ENCODE measurements at regions not wholly inside any gene's neighbourhood (a gene's known extent, or its start where the extent isn't known, plus 50 kb on each side); places are given as distances from the start of the nearest gene placed in this dataset.
A peak's percentile ranks its signal among the peaks of the same experiment; 100 is the strongest.

DNA sequence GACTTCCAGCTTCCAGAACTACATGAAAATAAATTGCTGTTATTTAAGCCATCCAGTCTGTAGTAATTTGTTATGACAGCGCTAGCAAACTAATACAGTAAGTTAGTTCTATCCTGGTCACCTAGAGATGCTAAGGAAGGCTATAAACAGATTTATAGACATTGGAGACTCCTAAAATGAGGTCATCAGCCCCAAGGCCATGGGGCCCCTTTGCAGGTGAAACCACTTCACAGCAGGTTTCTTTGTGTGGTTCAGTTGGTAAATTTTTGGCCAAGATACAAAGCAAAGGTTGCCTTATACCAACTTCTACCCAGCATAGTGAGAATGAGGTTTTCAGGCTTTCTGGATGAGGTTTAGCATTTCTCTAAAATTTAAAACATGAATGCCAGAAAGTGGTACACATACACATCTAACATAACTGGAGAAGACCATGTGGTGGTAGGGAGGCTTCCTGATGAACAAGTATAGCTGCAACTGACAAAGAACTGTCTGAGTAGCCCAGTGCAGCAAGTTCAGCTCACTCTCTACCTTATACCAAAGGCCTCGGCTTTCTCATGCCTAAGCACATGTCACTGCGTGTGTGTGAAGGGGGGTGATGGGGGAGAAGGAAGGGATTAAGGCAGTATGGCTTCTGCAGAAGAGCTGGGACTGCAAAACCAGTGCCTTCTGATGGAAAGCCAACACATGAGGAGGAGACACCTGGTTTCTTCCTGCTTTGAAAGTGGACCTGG is 264.6 kb upstream of the TAS2R1 start:
- H3K4ac ChIP-seq (replicated peaks; ENCODE audit: insufficient read length, low read depth, low read length) = no peak overlapping the region
- no peak overlapping the region for H4K5ac ChIP-seq (ENCODE audit: insufficient read length, low read depth, low read length)
- peak overlapping the region; percentile 46 for H4K91ac ChIP-seq (replicated peaks; ENCODE audit: insufficient read length, low read length)
- no peaks in the 10 kb centered on the region for H3K36me3 ChIP-seq (ENCODE audit: control insufficient read depth in 2 of 4, insufficient read depth in 4 of 4, low read length in 3 of 4)
- H3K27me3 ChIP-seq (replicated peaks in 1 of 4; ENCODE audit: control insufficient read depth in 3 of 4, extremely low read depth in 1 of 4, insufficient read depth in 3 of 4, low read length in 3 of 4) = no peaks in the 10 kb centered on the region
- H2BK12ac ChIP-seq (ENCODE audit: low read depth, low read length) = no peak overlapping the region
- H3K79me1 ChIP-seq (ENCODE audit: low read depth, low read length) = no peaks in the 10 kb centered on the region
- no peak overlapping the region for H3K4me3 ChIP-seq (ENCODE audit: extremely low read depth in 1 of 4, insufficient read depth in 2 of 4, low read depth in 3 of 4, low read length in 4 of 4)
- H2BK15ac ChIP-seq (ENCODE audit: low read length) = no peak overlapping the region
- H4K20me1 ChIP-seq (replicated peaks in 1 of 2; ENCODE audit: control insufficient read depth in 1 of 2, insufficient read depth in 2 of 2, low read length in 2 of 2) = no peaks in the 10 kb centered on the region
- no peak overlapping the region for H3K18ac ChIP-seq (ENCODE audit: extremely low read depth, low read length)
- WGBS, 2 experiments (ENCODE audit: extremely low coverage in 1 of 2, insufficient coverage in 1 of 2, insufficient read length in 1 of 2, insufficient replicate concordance in 2 of 2, low coverage in 1 of 2, low lambda C conversion rate in 2 of 2, missing lambda C conversion rate in 1 of 2) = 49% methylated on average over 3 of the region's 3 CpGs; no CpG with 5 or more reads in 1 of the 2 experiments
- POLR2A ChIA-PET (ENCODE audit: partially characterized antibody) = no interaction called here
- no peak overlapping the region for H3K14ac ChIP-seq (ENCODE audit: insufficient read length)
- CTCF ChIA-PET (ENCODE audit: partially characterized antibody) = interaction anchor here (0.6 to 1.4 kb wide), 4 partner anchors 23 to 283 kb away, joined by 3 to 4 read pairs (median 4); no protein-coding TSS in a partner anchor
- no peak overlapping the region; the same call in 1 of the 2 replicates for H2BK5ac ChIP-seq (ENCODE audit: low read depth, low read length)
- no peak for DNase-seq (ENCODE audit: low read depth in 1 of 2, low spot score in 2 of 2)
- H3K9me3 ChIP-seq (ENCODE audit: insufficient read depth in 2 of 2, low read depth in 1 of 2, low read length in 1 of 2) = no peaks in the 10 kb centered on the region
- no peak overlapping the region for H2BK120ac ChIP-seq (replicated peaks; ENCODE audit: low read depth, low read length)
- H3K4me1 ChIP-seq (replicated peaks in 1 of 4; ENCODE audit: control insufficient read depth in 3 of 4, insufficient read depth in 4 of 4, low read length in 3 of 4) = peaks cover 0 to 7% (median 0%) of the 10 kb centered on the region in 4 experiments; a peak in 1 of 7 replicates
- no peak overlapping the region for H2AK5ac ChIP-seq (ENCODE audit: low read depth, low read length)
- no peak overlapping the region for H2AFZ ChIP-seq (ENCODE audit: low read length)
- no peaks in the 10 kb centered on the region for H3K79me2 ChIP-seq (ENCODE audit: control insufficient read depth in 1 of 2, insufficient read depth in 2 of 2, low read length in 2 of 2)
- H3K27ac ChIP-seq (ENCODE audit: low read depth, low read length) = no peak overlapping the region
- H4K8ac ChIP-seq (ENCODE audit: extremely low read depth, insufficient read depth, low read length) = no peak overlapping the region
- 0 out of 2 replicates have a peak overlapping the region, but pooled peaks have one; percentile 62 for H2BK20ac ChIP-seq (ENCODE audit: low read length)
- no peaks in the 10 kb centered on the region; the same call in 1 of the 2 replicates for H3K23me2 ChIP-seq (ENCODE audit: low read depth, low read length)
- no peak overlapping the region for H3K23ac ChIP-seq (ENCODE audit: insufficient read length)
- FAIRE-seq = no peak
- H3K56ac ChIP-seq (replicated peaks; ENCODE audit: insufficient read length, low read depth, low read length) = no peak overlapping the region
- no peak overlapping the region for H3K9ac ChIP-seq (replicated peaks in 1 of 4; ENCODE audit: extremely low read depth in 1 of 4, low read depth in 3 of 4, low read length in 3 of 4)
- H3K4me2 ChIP-seq (ENCODE audit: insufficient read depth in 1 of 2, low read depth in 2 of 2, low read length in 2 of 2) = no peak overlapping the region
- TF ChIP-seq, protein P1, sequence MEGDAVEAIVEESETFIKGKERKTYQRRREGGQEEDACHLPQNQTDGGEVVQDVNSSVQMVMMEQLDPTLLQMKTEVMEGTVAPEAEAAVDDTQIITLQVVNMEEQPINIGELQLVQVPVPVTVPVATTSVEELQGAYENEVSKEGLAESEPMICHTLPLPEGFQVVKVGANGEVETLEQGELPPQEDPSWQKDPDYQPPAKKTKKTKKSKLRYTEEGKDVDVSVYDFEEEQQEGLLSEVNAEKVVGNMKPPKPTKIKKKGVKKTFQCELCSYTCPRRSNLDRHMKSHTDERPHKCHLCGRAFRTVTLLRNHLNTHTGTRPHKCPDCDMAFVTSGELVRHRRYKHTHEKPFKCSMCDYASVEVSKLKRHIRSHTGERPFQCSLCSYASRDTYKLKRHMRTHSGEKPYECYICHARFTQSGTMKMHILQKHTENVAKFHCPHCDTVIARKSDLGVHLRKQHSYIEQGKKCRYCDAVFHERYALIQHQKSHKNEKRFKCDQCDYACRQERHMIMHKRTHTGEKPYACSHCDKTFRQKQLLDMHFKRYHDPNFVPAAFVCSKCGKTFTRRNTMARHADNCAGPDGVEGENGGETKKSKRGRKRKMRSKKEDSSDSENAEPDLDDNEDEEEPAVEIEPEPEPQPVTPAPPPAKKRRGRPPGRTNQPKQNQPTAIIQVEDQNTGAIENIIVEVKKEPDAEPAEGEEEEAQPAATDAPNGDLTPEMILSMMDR (IDR thresholded peaks at IDR 0.05; ENCODE audit: control extremely low read depth in 1 of 3, insufficient read depth in 1 of 3, low read depth in 1 of 3, low read length in 3 of 3) = no peak
- TF ChIP-seq TEAD4 (IDR thresholded peaks at IDR 0.05; ENCODE audit: low read depth, low read length) (no peak), SUZ12 (IDR thresholded peaks at IDR 0.05; ENCODE audit: low read length) (no peak), MAFK (IDR thresholded peaks at IDR 0.05; ENCODE audit: low read depth, low read length) (no peak), POLR2A (IDR thresholded peaks at IDR 0.05; ENCODE audit: control extremely low read depth in 1 of 2, low read depth in 2 of 2, low read length in 2 of 2) (no peak), KDM5A (IDR thresholded peaks at IDR 0.05; ENCODE audit: low read length) (no peak)
- TF ChIP-seq, protein P2, sequence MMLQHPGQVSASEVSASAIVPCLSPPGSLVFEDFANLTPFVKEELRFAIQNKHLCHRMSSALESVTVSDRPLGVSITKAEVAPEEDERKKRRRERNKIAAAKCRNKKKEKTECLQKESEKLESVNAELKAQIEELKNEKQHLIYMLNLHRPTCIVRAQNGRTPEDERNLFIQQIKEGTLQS (IDR thresholded peaks at IDR 0.05; ENCODE audit: insufficient read depth, low read depth, low read length) = no peak
- TF ChIP-seq, protein P3, sequence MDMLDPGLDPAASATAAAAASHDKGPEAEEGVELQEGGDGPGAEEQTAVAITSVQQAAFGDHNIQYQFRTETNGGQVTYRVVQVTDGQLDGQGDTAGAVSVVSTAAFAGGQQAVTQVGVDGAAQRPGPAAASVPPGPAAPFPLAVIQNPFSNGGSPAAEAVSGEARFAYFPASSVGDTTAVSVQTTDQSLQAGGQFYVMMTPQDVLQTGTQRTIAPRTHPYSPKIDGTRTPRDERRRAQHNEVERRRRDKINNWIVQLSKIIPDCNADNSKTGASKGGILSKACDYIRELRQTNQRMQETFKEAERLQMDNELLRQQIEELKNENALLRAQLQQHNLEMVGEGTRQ (IDR thresholded peaks at IDR 0.05; ENCODE audit: low read length) = no peak
